Endothelial cell (in vitro differentiated cells): ENCODE measurements at regions not wholly inside any gene's neighbourhood (a gene's known extent, or its start where the extent isn't known, plus 50 kb on each side); places are given as distances from the start of the nearest gene placed in this dataset.

Experiments
- DNase-seq: peaks from one replicate; pipeline ENCODE4 v3.0.0; 2021; ENCODE audit warnings: low spot score
- H3K27ac Mint-ChIP-seq: one replicate; pipeline ENCODE4 v1.8.0; 2021; ENCODE audit warnings: mixed read lengths, inconsistent platforms; ENCODE audit not compliant: unreplicated experiment
- H3K27me3 Mint-ChIP-seq: one replicate; pipeline ENCODE4 v1.8.0; 2021; ENCODE audit warnings: mild to moderate bottlenecking, moderate library complexity, mixed read lengths, inconsistent platforms; ENCODE audit not compliant: unreplicated experiment
- H3K36me3 Mint-ChIP-seq: one replicate; pipeline ENCODE4 v1.8.0; 2021; ENCODE audit warnings: mild to moderate bottlenecking, low read depth, mixed read lengths, inconsistent platforms; ENCODE audit not compliant: unreplicated experiment
- H3K4me1 Mint-ChIP-seq: one replicate; pipeline ENCODE4 v1.8.0; 2021; ENCODE audit warnings: mild to moderate bottlenecking, mixed read lengths, inconsistent platforms; ENCODE audit not compliant: unreplicated experiment
- H3K4me3 Mint-ChIP-seq: one replicate; pipeline ENCODE4 v1.8.0; 2021; ENCODE audit warnings: mild to moderate bottlenecking, mixed read lengths, inconsistent platforms; ENCODE audit not compliant: unreplicated experiment
- H3K9me3 Mint-ChIP-seq: one replicate; pipeline ENCODE4 v1.8.0; 2021; ENCODE audit warnings: mixed read lengths, inconsistent platforms; ENCODE audit not compliant: unreplicated experiment
- CTCF ChIP-seq: fragments of 200-600 bp; sonication (generic); IDR thresholded peaks from one replicate; pipeline ENCODE4 v1.5.0; 2021; ENCODE audit warnings: antibody characterized with exemption; ENCODE audit not compliant: unreplicated experiment

DNA sequence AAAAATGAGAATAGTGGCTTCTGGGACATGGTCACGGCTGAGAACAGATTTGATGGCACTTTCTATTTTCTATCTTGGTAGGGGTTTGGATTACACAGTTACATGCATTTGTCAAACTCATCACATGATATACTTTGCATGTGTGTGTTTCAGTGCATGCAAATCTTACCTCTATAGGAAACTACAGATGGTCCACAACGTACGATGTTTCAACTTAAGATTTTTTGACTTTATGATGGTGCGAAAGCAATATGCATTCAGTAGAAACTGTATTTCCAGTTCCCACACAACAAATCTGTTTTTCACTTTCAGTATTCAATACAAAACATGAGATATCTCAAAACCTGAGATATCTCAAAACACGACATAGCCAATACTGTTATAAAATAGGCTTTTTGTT lies 231.8 kb upstream of the SPTLC3 start:
- no peak for TF ChIP-seq CTCF
- Mint-ChIP-seq H3K9me3 (no peaks in the 10 kb centered on the region), H3K36me3 (no peaks in the 10 kb centered on the region), H3K27me3 (no peaks in the 10 kb centered on the region), H3K4me3 (no peak overlapping the region), H3K4me1 (no peaks in the 10 kb centered on the region), H3K27ac (no peak overlapping the region)
- DNase-seq, result no peak

DNA sequence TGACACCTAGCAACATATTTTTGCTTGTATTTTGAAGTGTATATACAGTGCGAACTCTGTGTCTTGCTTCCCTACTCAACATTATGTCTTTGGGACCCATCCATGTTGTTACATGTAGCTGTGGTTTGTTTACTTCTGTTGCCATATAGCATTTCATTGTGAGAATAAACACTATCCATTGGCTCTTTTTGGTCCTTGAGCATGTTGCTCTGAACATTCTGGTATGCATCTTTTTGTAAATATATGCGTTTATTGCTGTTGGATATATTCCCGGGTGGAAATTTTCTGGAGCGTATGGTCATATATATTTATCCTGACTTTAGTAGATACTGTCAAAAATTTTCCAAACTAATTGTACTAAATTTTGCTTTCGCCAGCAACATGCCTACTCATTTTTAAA lies 222.5 kb upstream of the SPTLC3 start:
- no peaks in the 10 kb centered on the region for H3K36me3 Mint-ChIP-seq
- TF ChIP-seq CTCF, result no peak

GRCh38 chr20:12788632-12789299 lies 220.0 kb upstream of the SPTLC3 start:
- H3K9me3 Mint-ChIP-seq, result no peaks in the 10 kb centered on the region
- H3K4me3 Mint-ChIP-seq, result no peak overlapping the region
- no peaks in the 10 kb centered on the region for H3K27me3 Mint-ChIP-seq
- H3K36me3 Mint-ChIP-seq, result no peaks in the 10 kb centered on the region
- H3K4me1 Mint-ChIP-seq, result no peaks in the 10 kb centered on the region
- no peak for TF ChIP-seq CTCF
- no peak for DNase-seq
- no peak overlapping the region for H3K27ac Mint-ChIP-seq

More for the DNA sequence above, 222.5 kb upstream of the SPTLC3 start:
- Mint-ChIP-seq H3K4me1 (no peaks in the 10 kb centered on the region), H3K4me3 (no peak overlapping the region), H3K27ac (no peak overlapping the region), H3K27me3 (no peaks in the 10 kb centered on the region), H3K9me3 (no peaks in the 10 kb centered on the region)
- no peak for DNase-seq

- no peaks in the 10 kb centered on the region for H3K27me3 Mint-ChIP-seq
- no peaks in the 10 kb centered on the region for H3K4me1 Mint-ChIP-seq
- H3K36me3 Mint-ChIP-seq, result no peaks in the 10 kb centered on the region
- no peaks in the 10 kb centered on the region for H3K9me3 Mint-ChIP-seq
- DNase-seq, result no peak
- no peak overlapping the region for H3K27ac Mint-ChIP-seq
- no peak overlapping the region for H3K4me3 Mint-ChIP-seq
- TF ChIP-seq CTCF, result no peak
Measured at GRCh38 chr20:12790859-12791258, 217.9 kb upstream of the SPTLC3 start.

DNA sequence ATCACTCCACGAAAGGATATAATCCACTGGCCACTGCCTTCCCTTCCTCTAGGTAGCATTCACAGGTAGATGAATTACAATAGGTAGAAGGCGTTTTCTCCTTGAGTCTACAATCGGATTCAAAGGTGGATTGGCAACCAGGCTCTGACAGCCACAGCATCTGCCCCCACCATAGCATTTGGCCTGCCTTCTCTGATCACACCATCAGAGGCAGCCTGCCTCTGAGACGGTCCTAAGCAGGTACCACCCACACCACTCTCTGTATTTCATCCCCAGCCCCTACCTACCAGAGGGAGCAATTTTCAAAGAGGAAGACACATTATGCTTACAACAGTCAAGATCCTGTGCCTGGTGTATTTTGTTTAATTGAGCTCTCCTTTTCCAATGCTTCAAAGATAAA lies 210.5 kb upstream of the SPTLC3 start:
- TF ChIP-seq CTCF, result no peak
- H3K36me3 Mint-ChIP-seq, result no peaks in the 10 kb centered on the region
- DNase-seq, result no peak
- no peaks in the 10 kb centered on the region for H3K9me3 Mint-ChIP-seq
- no peak overlapping the region for H3K27ac Mint-ChIP-seq
- H3K4me1 Mint-ChIP-seq, result no peaks in the 10 kb centered on the region
- H3K27me3 Mint-ChIP-seq, result no peaks in the 10 kb centered on the region
- H3K4me3 Mint-ChIP-seq, result no peak overlapping the region
